Esophagus squamous epithelium (tissue), 5 donors: ENCODE measurements at regions not wholly inside any gene's neighbourhood (a gene's known extent, or its start where the extent isn't known, plus 50 kb on each side); places are given as distances from the start of the nearest gene placed in this dataset.

Source experiments
- DNase-seq: peaks from one replicate; lab custom pipeline; 2025; lab: John Stamatoyannopoulos, UW
- H3K27ac ChIP-seq, 4 donors: fragments of 200-600 bp; sonication (generic); one replicate each; pipeline ENCODE4 v1.5.1; 2016 to 2019; ENCODE audit warnings: mild to moderate bottlenecking in 1 of 4
- H3K27me3 ChIP-seq, 4 donors: fragments of 200-600 bp; sonication (generic); 1 replicate in 3 of 4; 2 replicates in 1 of 4; pipeline versions ENCODE4 v1.5.1 to v1.6.0; 2017 to 2021; ENCODE audit warnings: antibody characterized with exemption in 1 of 4
- H3K36me3 ChIP-seq, 3 donors: fragments of 200-600 bp; sonication (generic); one replicate each; pipeline ENCODE4 v1.5.1; 2016 to 2019
- H3K4me1 ChIP-seq, 3 donors: fragments of 200-600 bp; sonication (generic); one replicate each; pipeline ENCODE4 v1.5.1; 2017 to 2019
- H3K4me3 ChIP-seq, 4 donors: fragments of 200-600 bp; sonication (generic); 1 replicate in 3 of 4; 2 replicates in 1 of 4; pipeline ENCODE4 v1.5.1; 2016 to 2019; ENCODE audit warnings: mild to moderate bottlenecking in 2 of 4, moderate library complexity in 1 of 4
- H3K9me3 ChIP-seq, 3 donors: fragments of 200-600 bp; sonication (generic); one replicate each; pipeline ENCODE4 v1.5.1; 2016 to 2019
- POLR2A ChIP-seq, 4 donors: fragments of 450-650 bp; IDR thresholded peaks; one replicate each; pipeline ENCODE4 v1.6.1; 2017; ENCODE audit warnings: antibody characterized with exemption in 4 of 4, mild to moderate bottlenecking in 4 of 4, moderate library complexity in 3 of 4
- WGBS, 2 donors: methylation state at CpG; one replicate each; pipeline ENCODE4 v1.1.5; 2018; 5-methylcytosine and 5-hydroxymethylcytosine counted together
- intact Hi-C: fragments of 100-400 bp; cut with DNase I; formaldehyde crosslinking; loops from one replicate; pipeline ENCODE4 v1.15.0; 2022
- TF ChIP-seq, protein P1 (sequence below), 6 experiments: fragments of 450-650 bp in 4 of 6; fragments of 200-600 bp in 2 of 6; sonication (generic) in 2 of 6; IDR thresholded peaks; one replicate each; pipeline ENCODE4 v1.5.1; 2016 to 2019; ENCODE audit warnings: antibody characterized with exemption in 6 of 6, mild to moderate bottlenecking in 4 of 6, moderate library complexity in 4 of 6
- donor health status: DM: yes; HTN: yes; CAD: no.

- no peak for DNase-seq
- intact Hi-C loops: no loop called here
- 88% methylated on average over 4 of the region's 4 CpGs for WGBS, 2 donors
- H3K4me3 ChIP-seq: no peak overlapping the region
- H3K27ac ChIP-seq: no peak overlapping the region
- H3K4me1 ChIP-seq: peaks cover 0 to 5% (median 4%) of the 10 kb centered on the region in 3 donors
- TF ChIP-seq, protein P1, sequence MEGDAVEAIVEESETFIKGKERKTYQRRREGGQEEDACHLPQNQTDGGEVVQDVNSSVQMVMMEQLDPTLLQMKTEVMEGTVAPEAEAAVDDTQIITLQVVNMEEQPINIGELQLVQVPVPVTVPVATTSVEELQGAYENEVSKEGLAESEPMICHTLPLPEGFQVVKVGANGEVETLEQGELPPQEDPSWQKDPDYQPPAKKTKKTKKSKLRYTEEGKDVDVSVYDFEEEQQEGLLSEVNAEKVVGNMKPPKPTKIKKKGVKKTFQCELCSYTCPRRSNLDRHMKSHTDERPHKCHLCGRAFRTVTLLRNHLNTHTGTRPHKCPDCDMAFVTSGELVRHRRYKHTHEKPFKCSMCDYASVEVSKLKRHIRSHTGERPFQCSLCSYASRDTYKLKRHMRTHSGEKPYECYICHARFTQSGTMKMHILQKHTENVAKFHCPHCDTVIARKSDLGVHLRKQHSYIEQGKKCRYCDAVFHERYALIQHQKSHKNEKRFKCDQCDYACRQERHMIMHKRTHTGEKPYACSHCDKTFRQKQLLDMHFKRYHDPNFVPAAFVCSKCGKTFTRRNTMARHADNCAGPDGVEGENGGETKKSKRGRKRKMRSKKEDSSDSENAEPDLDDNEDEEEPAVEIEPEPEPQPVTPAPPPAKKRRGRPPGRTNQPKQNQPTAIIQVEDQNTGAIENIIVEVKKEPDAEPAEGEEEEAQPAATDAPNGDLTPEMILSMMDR (IDR thresholded peaks at IDR 0.05): no peak
- no peak for TF ChIP-seq POLR2A (IDR thresholded peaks at IDR 0.05)
- H3K36me3 ChIP-seq: no peaks in the 10 kb centered on the region
- no peaks in the 10 kb centered on the region for H3K9me3 ChIP-seq
- no peaks in the 10 kb centered on the region for H3K27me3 ChIP-seq
These were observed 117.3 kb downstream of the DLEU7 start for GRCh38 chr13:50726164-50726563.

DNA sequence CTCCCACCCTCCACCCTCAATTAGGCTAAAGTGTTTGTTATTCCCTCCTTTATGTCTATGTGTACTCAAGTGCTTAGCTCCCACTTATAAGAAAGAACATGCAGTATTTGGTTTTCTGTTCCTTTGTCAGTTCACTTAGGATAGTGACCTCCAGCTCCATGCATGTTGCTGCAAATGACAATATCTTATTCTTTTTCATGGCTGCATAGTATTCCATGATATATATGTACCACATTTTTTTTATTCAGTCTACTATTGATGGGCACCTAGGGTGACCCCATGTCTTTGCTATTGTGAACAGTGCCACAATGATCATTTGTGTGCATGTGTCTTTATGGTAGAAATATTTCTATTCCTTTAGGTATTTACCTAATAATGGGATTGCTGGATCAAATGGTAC is 114.3 kb downstream of the DLEU7 start:
- Histone ChIP-seq H3K36me3 (no peaks in the 10 kb centered on the region), H3K9me3 (no peaks in the 10 kb centered on the region), H3K4me3 (no peak overlapping the region), H3K27me3 (no peaks in the 10 kb centered on the region), H3K27ac (no peak overlapping the region), H3K4me1 (peaks cover 0 to 19% (median 14%) of the 10 kb centered on the region in 3 donors)
- no peak for DNase-seq
- intact Hi-C loops: no loop called here
- TF ChIP-seq POLR2A (IDR thresholded peaks at IDR 0.05): no peak
- TF ChIP-seq, protein P1 (IDR thresholded peaks at IDR 0.05): no peak

GRCh38 chr13:50730496-50731351 is 112.8 kb downstream of the DLEU7 start:
- no peaks in the 10 kb centered on the region for H3K9me3 ChIP-seq
- no peaks in the 10 kb centered on the region for H3K27me3 ChIP-seq
- H3K27ac ChIP-seq: peak overlapping the region in 3 of 4 donors; percentile 30 to 60 (median 34)
- no peak for TF ChIP-seq POLR2A (IDR thresholded peaks at IDR 0.05)
- TF ChIP-seq, protein P1 (IDR thresholded peaks at IDR 0.05): no peak
- 66 to 68% methylated on average over 4 of the region's 4 CpGs for WGBS, 2 donors
- H3K36me3 ChIP-seq: no peaks in the 10 kb centered on the region
- no peak for DNase-seq
- intact Hi-C loops: no loop called here
- H3K4me3 ChIP-seq: no peak overlapping the region
- H3K4me1 ChIP-seq: peaks cover 0 to 19% (median 14%) of the 10 kb centered on the region in 3 donors

- H3K36me3 ChIP-seq: no peaks in the 10 kb centered on the region
- H3K4me1 ChIP-seq: peaks cover 0 to 19% (median 14%) of the 10 kb centered on the region in 3 donors
- H3K4me3 ChIP-seq: no peak overlapping the region
- H3K27ac ChIP-seq: peak overlapping the region in 3 of 4 donors; percentile 30 to 60 (median 34)
- TF ChIP-seq POLR2A (IDR thresholded peaks at IDR 0.05): no peak
- TF ChIP-seq, protein P1 (IDR thresholded peaks at IDR 0.05): no peak
- no peaks in the 10 kb centered on the region for H3K9me3 ChIP-seq
- DNase-seq: no peak
- no peaks in the 10 kb centered on the region for H3K27me3 ChIP-seq
- intact Hi-C loops: no loop called here
These were observed 112.1 kb downstream of the DLEU7 start for GRCh38 chr13:50731400-50731799.

- H3K4me3 ChIP-seq: no peak overlapping the region
- WGBS, 2 donors: 41 to 50% methylated on average over 3 of the region's 3 CpGs
These were observed 110.8 kb downstream of the DLEU7 start for GRCh38 chr13:50732712-50733111.

More at GRCh38 chr13:50732712-50733111, 110.8 kb downstream of the DLEU7 start:
- Histone ChIP-seq H3K4me1 (peaks cover 0 to 19% (median 14%) of the 10 kb centered on the region in 3 donors), H3K27ac (no peak overlapping the region), H3K36me3 (no peaks in the 10 kb centered on the region), H3K27me3 (no peaks in the 10 kb centered on the region), H3K9me3 (no peaks in the 10 kb centered on the region)
- intact Hi-C loops: no loop called here
- no peak for TF ChIP-seq POLR2A (IDR thresholded peaks at IDR 0.05)
- TF ChIP-seq, protein P1 (IDR thresholded peaks at IDR 0.05): no peak
- DNase-seq: no peak
